ENCODE measurements at regions not wholly inside any gene's neighbourhood (a gene's known extent, or its start where the extent isn't known, plus 50 kb on each side); places are given as distances from the start of the nearest gene placed in this dataset.
"Not testable (repeated sequence)": the region's sequence is repeated elsewhere in the genome, so short reads cannot be mapped to it uniquely, and the experiment has no call there.

GRCh38 chr2:77720115-77720514 lies 197.9 kb upstream of the LRRTM4 start:
- FAIRE-seq, result no peak

GRCh38 chr2:77721593-77721992 lies 199.4 kb upstream of the LRRTM4 start:
- DNase-seq (ENCODE audit: low spot score) (no peak), FAIRE-seq (no peak)

More at GRCh38 chr2:77720115-77720514, 197.9 kb upstream of the LRRTM4 start:
- DNase-seq (ENCODE audit: low spot score), result no peak

- no peak for DNase-seq (ENCODE audit: low spot score)
- no peak for FAIRE-seq
Observed at GRCh38 chr2:77725045-77725444, 202.9 kb upstream of the LRRTM4 start.

- not testable (repeated sequence) for DNase-seq (ENCODE audit: low spot score); FAIRE-seq
Observed at GRCh38 chr2:77734662-77735340, 212.6 kb upstream of the LRRTM4 start.

GRCh38 chr2:77737236-77737635 lies 215.1 kb upstream of the LRRTM4 start:
- DNase-seq (ENCODE audit: low spot score) (no peak), FAIRE-seq (no peak)

- DNase-seq (ENCODE audit: low spot score) (no peak), FAIRE-seq (no peak)
Observed at GRCh38 chr2:77746780-77747179, 224.6 kb upstream of the LRRTM4 start.

GRCh38 chr2:77753710-77754345 lies 231.7 kb upstream of the LRRTM4 start:
- not testable (repeated sequence) for DNase-seq (ENCODE audit: low spot score); FAIRE-seq

- no peak for FAIRE-seq
- DNase-seq (ENCODE audit: low spot score), result no peak
Observed at GRCh38 chr2:77767388-77768076, 245.4 kb upstream of the LRRTM4 start.

- FAIRE-seq, result no peak
Observed at GRCh38 chr2:77768508-77768907, 246.3 kb upstream of the LRRTM4 start.

GRCh38 chr2:77778917-77779316 lies 256.7 kb upstream of the LRRTM4 start:
- FAIRE-seq, result no peak
- no peak for DNase-seq (ENCODE audit: low spot score)

More at GRCh38 chr2:77768508-77768907, 246.3 kb upstream of the LRRTM4 start:
- DNase-seq (ENCODE audit: low spot score), result no peak

- not testable (repeated sequence) for DNase-seq (ENCODE audit: low spot score)
- FAIRE-seq, result peak; percentile 15
Observed at GRCh38 chr2:77793500-77793899, 271.3 kb upstream of the LRRTM4 start.

GRCh38 chr2:77796397-77796796 lies 274.2 kb upstream of the LRRTM4 start:
- no peak for DNase-seq (ENCODE audit: low spot score)
- no peak for FAIRE-seq

GRCh38 chr2:77797088-77797487 lies 274.9 kb upstream of the LRRTM4 start:
- FAIRE-seq (no peak), DNase-seq (ENCODE audit: low spot score) (no peak)

- no peak for DNase-seq (ENCODE audit: low spot score)
- no peak for FAIRE-seq
Observed at GRCh38 chr2:77800410-77800809, 278.2 kb upstream of the LRRTM4 start.

GRCh38 chr2:77807531-77808215 lies 285.5 kb upstream of the LRRTM4 start:
- FAIRE-seq (no peak), DNase-seq (ENCODE audit: low spot score) (no peak)

GRCh38 chr2:77808599-77808998 lies 286.4 kb upstream of the LRRTM4 start:
- DNase-seq (ENCODE audit: low spot score) (no peak), FAIRE-seq (no peak)

- no peak for DNase-seq (ENCODE audit: low spot score)
Observed at GRCh38 chr2:77813599-77813998, 291.4 kb upstream of the LRRTM4 start.

GRCh38 chr2:77816618-77817017 lies 294.4 kb upstream of the LRRTM4 start:
- FAIRE-seq (no peak), DNase-seq (ENCODE audit: low spot score) (no peak)

More at GRCh38 chr2:77813599-77813998, 291.4 kb upstream of the LRRTM4 start:
- FAIRE-seq, result peak; percentile 55

- no peak for DNase-seq (ENCODE audit: low spot score)
- no peak for FAIRE-seq
Observed at GRCh38 chr2:77818186-77818585, 296.0 kb upstream of the LRRTM4 start.

- DNase-seq (ENCODE audit: low spot score) (no peak), FAIRE-seq (peak; percentile 38)
Observed at GRCh38 chr2:77823028-77823427, 300.9 kb upstream of the LRRTM4 start.

GRCh38 chr2:77831060-77831459 lies 308.9 kb upstream of the LRRTM4 start:
- DNase-seq (ENCODE audit: low spot score), result no peak

GRCh38 chr2:77831471-77831870 lies 309.3 kb upstream of the LRRTM4 start:
- FAIRE-seq, result no peak
- no peak for DNase-seq (ENCODE audit: low spot score)

More at GRCh38 chr2:77831060-77831459, 308.9 kb upstream of the LRRTM4 start:
- no peak for FAIRE-seq

Measured in RCC 7860 (cell line).